HUES64 (cell line): ENCODE measurements at regions not wholly inside any gene's neighbourhood (a gene's known extent, or its start where the extent isn't known, plus 50 kb on each side); places are given as distances from the start of the nearest gene placed in this dataset.

Experiments used
- H3K27ac ChIP-seq: 2 replicates; pipeline ENCODE4 v1.7.0; 2013; ENCODE audit warnings: low read depth, low read length, inconsistent platforms
- H3K27me3 ChIP-seq: 2 replicates; pipeline ENCODE4 v1.6.1; 2013; ENCODE audit warnings: mild to moderate bottlenecking, low read length; ENCODE audit not compliant: insufficient read depth
- H3K36me3 ChIP-seq: 2 replicates; pipeline ENCODE4 v1.6.1; 2013; ENCODE audit warnings: mild to moderate bottlenecking, low read length; ENCODE audit not compliant: insufficient read depth
- H3K4me1 ChIP-seq: 2 replicates; pipeline ENCODE4 v1.6.1; 2013; ENCODE audit warnings: mild to moderate bottlenecking, low read length, moderate library complexity; ENCODE audit not compliant: insufficient read depth
- H3K4me3 ChIP-seq: 2 replicates; pipeline ENCODE4 v1.5.1; 2013; ENCODE audit warnings: mild to moderate bottlenecking, low read length, moderate library complexity
- H3K9ac ChIP-seq: 2 replicates; pipeline ENCODE4 v1.6.1; 2013; ENCODE audit warnings: mild to moderate bottlenecking, low read depth, low read length
- H3K9me3 ChIP-seq: 2 replicates; pipeline ENCODE4 v1.6.1; 2013; ENCODE audit warnings: low read depth, low read length; ENCODE audit not compliant: insufficient read depth
- WGBS: fragments of 150-250, 120-280 bp; methylation state at CpG from one replicate; pipeline ENCODE4 v1.1.7; 2013; ENCODE audit warnings: missing lambda C conversion rate; 5-methylcytosine and 5-hydroxymethylcytosine counted together

DNA sequence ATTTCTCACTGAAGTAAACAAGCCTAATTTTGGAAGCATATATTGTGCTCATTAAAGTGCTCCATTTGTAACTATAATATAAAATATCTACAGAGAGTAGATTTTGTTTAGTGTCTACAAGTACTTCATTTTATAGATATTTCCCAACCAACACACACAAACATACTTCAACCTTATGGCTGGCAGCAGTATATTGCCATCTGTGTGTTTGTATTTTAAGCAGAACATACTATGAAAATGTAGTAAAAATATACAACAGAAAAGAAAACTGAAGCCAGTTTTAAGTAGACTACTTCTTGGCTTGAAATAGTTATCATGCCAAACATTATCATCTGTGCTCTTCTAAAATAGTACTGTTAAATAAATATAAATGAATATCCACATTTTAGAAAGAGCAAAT, 821.9 kb downstream of the DACH1 start:
- Histone ChIP-seq H3K9ac (no peak overlapping the region), H3K4me3 (no peak overlapping the region), H3K4me1 (peaks cover 35% of the 10 kb centered on the region), H3K27ac (no peak overlapping the region), H3K27me3 (no peaks in the 10 kb centered on the region), H3K36me3 (no peaks in the 10 kb centered on the region), H3K9me3 (no peaks in the 10 kb centered on the region)

DNA sequence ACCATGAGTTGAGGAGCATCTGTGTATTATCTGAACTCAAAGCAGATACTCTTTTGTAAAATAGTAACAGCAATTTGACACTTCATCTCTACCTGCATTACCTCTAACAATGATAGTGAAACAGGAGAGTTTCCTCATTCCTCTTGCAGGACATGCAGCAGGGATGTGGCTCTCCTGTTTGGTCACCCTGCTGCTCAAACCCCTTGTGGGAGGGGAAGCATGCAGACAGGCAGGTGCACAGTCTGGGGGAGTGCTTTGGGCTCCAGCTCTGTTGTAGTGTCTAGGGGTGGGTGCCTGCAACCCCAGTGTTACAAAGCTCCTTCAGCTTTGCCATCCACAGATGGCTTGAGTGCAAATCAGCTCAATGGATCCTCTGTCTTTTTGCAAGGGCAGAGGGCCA, 827.6 kb downstream of the DACH1 start:
- H3K27ac ChIP-seq = no peak overlapping the region
- no peak overlapping the region for H3K4me3 ChIP-seq
- no peaks in the 10 kb centered on the region for H3K9me3 ChIP-seq
- 0 out of 2 replicates have a peak, but pooled peaks cover under 1% of the 10 kb centered on the region for H3K4me1 ChIP-seq
- H3K36me3 ChIP-seq = no peaks in the 10 kb centered on the region
- no peak overlapping the region for H3K9ac ChIP-seq
- H3K27me3 ChIP-seq = peaks cover 2% of the 10 kb centered on the region; the same call in 1 of the 2 replicates

GRCh38 chr13:71034018-71034417, 833.0 kb downstream of the DACH1 start:
- no peaks in the 10 kb centered on the region for H3K36me3 ChIP-seq
- peaks cover 51% of the 10 kb centered on the region for H3K27me3 ChIP-seq
- peaks cover 11% of the 10 kb centered on the region for H3K4me1 ChIP-seq
- H3K4me3 ChIP-seq = no peak overlapping the region
- no peak overlapping the region for H3K9ac ChIP-seq
- peaks cover 7% of the 10 kb centered on the region; the same call in 1 of the 2 replicates for H3K9me3 ChIP-seq
- 95% methylated on average over 4 of the region's 4 CpGs for WGBS
- no peak overlapping the region for H3K27ac ChIP-seq

GRCh38 chr13:71033026-71033425, 834.0 kb downstream of the DACH1 start:
- H3K4me1 ChIP-seq = peaks cover 11% of the 10 kb centered on the region
- H3K27me3 ChIP-seq = peaks cover 56% of the 10 kb centered on the region
- H3K9me3 ChIP-seq = peaks cover 17% of the 10 kb centered on the region
- H3K36me3 ChIP-seq = no peaks in the 10 kb centered on the region
- H3K4me3 ChIP-seq = no peak overlapping the region
- no peak overlapping the region for H3K9ac ChIP-seq
- H3K27ac ChIP-seq = no peak overlapping the region

DNA sequence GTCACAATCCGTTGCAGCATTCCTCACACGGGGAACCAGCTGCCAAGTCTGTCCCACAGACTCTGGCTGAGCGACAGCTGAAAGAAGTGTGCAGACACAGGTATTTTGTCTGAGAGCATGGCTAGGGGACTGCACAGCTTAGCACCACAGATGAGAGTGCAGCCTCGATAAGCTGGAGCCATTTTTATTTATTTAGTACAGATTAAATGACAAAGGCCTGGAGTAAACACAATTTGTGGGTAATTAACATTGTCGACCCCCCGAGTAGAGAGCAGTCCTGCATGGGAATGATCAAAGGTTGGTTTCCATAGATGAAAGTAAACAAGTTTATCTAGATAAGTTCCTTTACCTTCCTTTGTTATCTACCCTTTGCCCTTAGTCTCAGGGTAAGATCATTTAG, 836.2 kb downstream of the DACH1 start:
- Histone ChIP-seq H3K27me3 (peaks cover 71% of the 10 kb centered on the region), H3K36me3 (no peaks in the 10 kb centered on the region), H3K9me3 (peaks cover 32% of the 10 kb centered on the region), H3K9ac (no peak overlapping the region), H3K27ac (no peak overlapping the region; the same call in 1 of the 2 replicates), H3K4me1 (peaks cover 11% of the 10 kb centered on the region), H3K4me3 (no peak overlapping the region)
- 40% methylated on average over 6 of the region's 6 CpGs for WGBS

GRCh38 chr13:71028884-71029283, 838.1 kb downstream of the DACH1 start:
- Histone ChIP-seq H3K9me3 (peaks cover 32% of the 10 kb centered on the region), H3K27me3 (peaks cover 69% of the 10 kb centered on the region), H3K36me3 (no peaks in the 10 kb centered on the region), H3K4me3 (no peak overlapping the region), H3K4me1 (peaks cover 11% of the 10 kb centered on the region), H3K27ac (no peak overlapping the region), H3K9ac (no peak overlapping the region)
- WGBS = no CpG with 5 or more reads among the region's 1 CpG

DNA sequence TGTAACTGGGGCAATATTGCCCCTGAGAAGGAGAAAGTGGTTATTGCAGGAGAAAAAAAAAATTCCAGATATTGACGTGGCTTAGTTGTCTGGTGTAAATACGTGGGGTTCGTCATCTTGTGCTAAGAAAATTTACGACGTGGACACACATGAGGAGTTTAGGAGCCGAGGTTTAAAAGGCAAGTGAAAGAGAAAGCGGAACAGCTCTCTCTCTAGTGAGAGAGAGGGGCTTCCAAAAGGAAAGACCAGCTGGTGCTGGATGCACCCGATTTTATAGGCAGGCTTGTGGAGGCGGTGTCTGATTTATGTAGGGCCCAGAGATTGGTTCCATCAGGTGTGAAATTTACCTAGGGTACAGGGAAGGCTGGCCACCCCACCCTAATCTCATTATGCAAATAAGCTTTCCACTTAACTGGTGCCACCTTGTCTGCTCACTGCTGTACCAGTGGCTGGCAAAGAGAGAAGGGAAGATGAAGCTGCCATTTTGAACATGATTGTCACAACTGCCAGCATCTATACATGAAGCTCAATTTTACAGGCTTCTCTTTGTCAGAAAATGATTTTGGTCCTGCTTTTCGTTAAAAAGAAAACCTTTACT, 845.1 kb downstream of the DACH1 start:
- Histone ChIP-seq H3K9me3 (peaks cover 6% of the 10 kb centered on the region), H3K4me1 (peaks cover 4% of the 10 kb centered on the region; the same call in 1 of the 2 replicates), H3K4me3 (no peak overlapping the region), H3K36me3 (no peaks in the 10 kb centered on the region), H3K9ac (no peak overlapping the region), H3K27ac (no peak overlapping the region), H3K27me3 (peaks cover 17% of the 10 kb centered on the region)
- WGBS = 96% methylated on average over 10 of the region's 10 CpGs

DNA sequence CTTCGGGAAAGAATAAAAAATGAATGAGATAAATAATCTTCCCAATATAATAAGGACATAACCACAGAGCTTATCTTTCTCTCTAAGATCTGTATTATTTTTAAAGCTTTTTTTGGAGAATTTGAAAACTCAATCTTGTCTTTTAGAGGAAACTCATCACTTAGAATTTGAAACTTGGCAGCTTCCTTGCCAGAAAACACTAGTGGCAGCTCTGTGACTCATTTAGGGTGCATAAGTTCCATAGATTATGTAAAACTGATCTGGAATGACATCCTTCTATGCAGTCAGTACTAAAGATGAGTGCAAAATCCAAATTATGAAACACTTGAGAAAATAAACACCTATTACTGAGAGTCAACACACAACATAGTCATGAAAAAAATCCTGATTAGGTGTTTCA, 848.0 kb downstream of the DACH1 start:
- H3K4me3 ChIP-seq = no peak overlapping the region
- peaks cover 4% of the 10 kb centered on the region; the same call in 1 of the 2 replicates for H3K27me3 ChIP-seq
- no peak overlapping the region for H3K27ac ChIP-seq
- H3K4me1 ChIP-seq = peaks cover 4% of the 10 kb centered on the region; the same call in 1 of the 2 replicates
- H3K36me3 ChIP-seq = no peaks in the 10 kb centered on the region
- WGBS = no CpG with 5 or more reads among the region's 1 CpG
- no peaks in the 10 kb centered on the region for H3K9me3 ChIP-seq
- no peak overlapping the region for H3K9ac ChIP-seq

- peaks cover 4% of the 10 kb centered on the region; the same call in 1 of the 2 replicates for H3K4me1 ChIP-seq
- no peak overlapping the region for H3K4me3 ChIP-seq
- no peak overlapping the region for H3K27ac ChIP-seq
- no peak overlapping the region for H3K9ac ChIP-seq
- H3K9me3 ChIP-seq = no peaks in the 10 kb centered on the region
- no peaks in the 10 kb centered on the region for H3K36me3 ChIP-seq
- peaks cover 3% of the 10 kb centered on the region; the same call in 1 of the 2 replicates for H3K27me3 ChIP-seq
Observed at GRCh38 chr13:71018544-71018943, 848.5 kb downstream of the DACH1 start.

DNA sequence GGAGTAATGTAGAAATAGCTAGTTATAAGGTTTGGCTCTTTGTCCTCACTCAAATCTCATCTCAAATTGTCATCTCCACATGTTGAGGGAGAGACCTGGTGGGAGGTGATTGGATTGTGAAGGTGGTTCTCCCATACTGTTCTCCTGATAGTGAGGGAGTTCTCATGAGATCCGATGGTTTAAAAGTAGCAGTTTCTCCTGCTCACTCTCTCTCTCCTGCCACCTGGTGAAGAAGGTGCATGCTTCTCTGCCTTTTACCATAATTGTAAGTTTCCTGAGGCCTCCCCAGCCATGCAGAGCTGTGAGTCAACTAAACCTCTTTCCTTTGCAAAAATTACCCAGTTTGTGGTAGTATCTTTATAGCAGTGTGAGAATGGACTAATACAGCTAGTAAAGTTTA, 849.4 kb downstream of the DACH1 start:
- Histone ChIP-seq H3K4me1 (peaks cover 4% of the 10 kb centered on the region; the same call in 1 of the 2 replicates), H3K36me3 (no peaks in the 10 kb centered on the region), H3K9me3 (no peaks in the 10 kb centered on the region), H3K27me3 (no peaks in the 10 kb centered on the region), H3K4me3 (no peak overlapping the region), H3K9ac (no peak overlapping the region), H3K27ac (no peak overlapping the region)
- 100% methylated on average over 1 of the region's 1 CpG for WGBS

- H3K4me1 ChIP-seq = peaks cover 4% of the 10 kb centered on the region; the same call in 1 of the 2 replicates
- H3K36me3 ChIP-seq = no peaks in the 10 kb centered on the region
- no peak overlapping the region for H3K4me3 ChIP-seq
- no peaks in the 10 kb centered on the region for H3K9me3 ChIP-seq
- no peaks in the 10 kb centered on the region for H3K27me3 ChIP-seq
- no peak overlapping the region for H3K9ac ChIP-seq
- H3K27ac ChIP-seq = no peak overlapping the region
- WGBS = 90% methylated on average over 2 of the region's 2 CpGs
Observed at GRCh38 chr13:71015516-71015915, 851.5 kb downstream of the DACH1 start.

- Histone ChIP-seq H3K9me3 (no peaks in the 10 kb centered on the region), H3K27me3 (no peaks in the 10 kb centered on the region), H3K27ac (no peak overlapping the region), H3K4me1 (peaks cover 4% of the 10 kb centered on the region; the same call in 1 of the 2 replicates), H3K9ac (no peak overlapping the region), H3K36me3 (no peaks in the 10 kb centered on the region), H3K4me3 (no peak overlapping the region)
- WGBS = 87% methylated on average over 9 of the region's 9 CpGs
Observed at GRCh38 chr13:71015021-71015420, 852.0 kb downstream of the DACH1 start.
